Duodenal mucosa (tissue), 2 donors: ENCODE measurements at regions not wholly inside any gene's neighbourhood (a gene's known extent, or its start where the extent isn't known, plus 50 kb on each side); places are given as distances from the start of the nearest gene placed in this dataset.

Experiments
- H3K27ac ChIP-seq: one replicate; pipeline ENCODE4 v1.7.0; 2013; ENCODE audit warnings: low read depth, low read length
- H3K27me3 ChIP-seq, 2 donors: one replicate each; pipeline ENCODE4 v1.7.0; 2013; ENCODE audit warnings: low read length in 2 of 2, control low read depth in 1 of 2; ENCODE audit not compliant: insufficient read depth in 2 of 2, control insufficient read depth in 1 of 2
- H3K36me3 ChIP-seq, 2 donors: one replicate each; pipeline ENCODE4 v1.7.0; 2013; ENCODE audit warnings: low read length in 2 of 2, control low read depth in 1 of 2; ENCODE audit not compliant: insufficient read depth in 2 of 2, control insufficient read depth in 1 of 2
- H3K4me1 ChIP-seq, 2 donors: one replicate each; pipeline ENCODE4 v1.7.0; 2013; ENCODE audit warnings: low read length in 2 of 2, control low read depth in 1 of 2; ENCODE audit not compliant: insufficient read depth in 2 of 2, control insufficient read depth in 1 of 2
- H3K4me3 ChIP-seq, 2 donors: one replicate each; pipeline ENCODE4 v1.7.0; 2013; ENCODE audit warnings: low read length in 2 of 2, low read depth in 1 of 2
- H3K9ac ChIP-seq, 2 donors: one replicate each; pipeline ENCODE4 v1.7.0; 2013; ENCODE audit warnings: low read length in 2 of 2, low read depth in 1 of 2
- H3K9me3 ChIP-seq, 2 donors: one replicate each; pipeline ENCODE4 v1.7.0; 2013; ENCODE audit warnings: low read length in 2 of 2, control low read depth in 1 of 2; ENCODE audit not compliant: control insufficient read depth in 1 of 2

GRCh38 chr12:98446682-98447081, 68.7 kb upstream of the TMPO start:
- no peak overlapping the region for H3K27ac ChIP-seq
- no peaks in the 10 kb centered on the region for H3K36me3 ChIP-seq
- H3K27me3 ChIP-seq = no peaks in the 10 kb centered on the region
- no peaks in the 10 kb centered on the region for H3K9me3 ChIP-seq
- H3K4me3 ChIP-seq = no peak overlapping the region
- H3K9ac ChIP-seq = no peak overlapping the region
- H3K4me1 ChIP-seq = no peaks in the 10 kb centered on the region

GRCh38 chr12:98449584-98449983, 65.8 kb upstream of the TMPO start:
- no peak overlapping the region for H3K9ac ChIP-seq
- H3K27ac ChIP-seq = no peak overlapping the region
- H3K4me3 ChIP-seq = no peak overlapping the region
- no peaks in the 10 kb centered on the region for H3K9me3 ChIP-seq
- H3K4me1 ChIP-seq = no peaks in the 10 kb centered on the region
- H3K36me3 ChIP-seq = no peaks in the 10 kb centered on the region
- H3K27me3 ChIP-seq = no peaks in the 10 kb centered on the region

- Histone ChIP-seq H3K27me3 (peaks cover 0 to 3% of the 10 kb centered on the region in 2 donors), H3K27ac (no peak overlapping the region), H3K4me1 (peaks cover 0 to 7% of the 10 kb centered on the region in 2 donors)
Observed at GRCh38 chr12:98453070-98453469, 62.3 kb upstream of the TMPO start.

GRCh38 chr12:98453492-98453891, 61.9 kb upstream of the TMPO start:
- H3K36me3 ChIP-seq = no peaks in the 10 kb centered on the region
- H3K9me3 ChIP-seq = peaks cover 0 to 2% of the 10 kb centered on the region in 2 donors
- no peak overlapping the region for H3K4me3 ChIP-seq
- no peak overlapping the region for H3K27ac ChIP-seq
- H3K9ac ChIP-seq = no peak overlapping the region
- peaks cover 0 to 3% of the 10 kb centered on the region in 2 donors for H3K27me3 ChIP-seq
- H3K4me1 ChIP-seq = peaks cover 0 to 7% of the 10 kb centered on the region in 2 donors

More at GRCh38 chr12:98453070-98453469, 62.3 kb upstream of the TMPO start:
- Histone ChIP-seq H3K4me3 (no peak overlapping the region), H3K9me3 (peaks cover 0 to 2% of the 10 kb centered on the region in 2 donors), H3K9ac (no peak overlapping the region), H3K36me3 (no peaks in the 10 kb centered on the region)

- H3K9ac ChIP-seq = no peak overlapping the region
- no peaks in the 10 kb centered on the region for H3K36me3 ChIP-seq
- H3K4me3 ChIP-seq = no peak overlapping the region
- peaks cover 0 to 2% of the 10 kb centered on the region in 2 donors for H3K9me3 ChIP-seq
- H3K27me3 ChIP-seq = peaks cover 0 to 3% of the 10 kb centered on the region in 2 donors
- H3K27ac ChIP-seq = no peak overlapping the region
- peaks cover 0 to 7% of the 10 kb centered on the region in 2 donors for H3K4me1 ChIP-seq
Observed at GRCh38 chr12:98456041-98456440, 59.3 kb upstream of the TMPO start.

- peaks cover 0 to 3% of the 10 kb centered on the region in 2 donors for H3K27me3 ChIP-seq
- H3K9ac ChIP-seq = peak overlapping the region in 1 of 2 donors; percentile 51
- H3K27ac ChIP-seq = no peak overlapping the region
- peaks cover 0 to 7% of the 10 kb centered on the region in 2 donors for H3K4me1 ChIP-seq
- H3K36me3 ChIP-seq = no peaks in the 10 kb centered on the region
- H3K4me3 ChIP-seq = peak overlapping the region; percentile 55 to 57
- H3K9me3 ChIP-seq = peaks cover 0 to 2% of the 10 kb centered on the region in 2 donors
Observed at GRCh38 chr12:98456576-98457573, 58.5 kb upstream of the TMPO start.

GRCh38 chr12:98464190-98464589, 51.2 kb upstream of the TMPO start:
- Histone ChIP-seq H3K27me3 (no peaks in the 10 kb centered on the region), H3K4me1 (no peaks in the 10 kb centered on the region), H3K36me3 (no peaks in the 10 kb centered on the region), H3K27ac (no peak overlapping the region), H3K4me3 (no peak overlapping the region), H3K9ac (no peak overlapping the region), H3K9me3 (no peaks in the 10 kb centered on the region)

- Histone ChIP-seq H3K4me3 (no peak overlapping the region), H3K27me3 (no peaks in the 10 kb centered on the region), H3K27ac (no peak overlapping the region), H3K36me3 (no peaks in the 10 kb centered on the region), H3K9ac (no peak overlapping the region), H3K9me3 (no peaks in the 10 kb centered on the region), H3K4me1 (no peaks in the 10 kb centered on the region)
Observed at GRCh38 chr12:98465505-98465904, 49.9 kb upstream of the TMPO start.
